ENCODE measurements at regions not wholly inside any gene's neighbourhood (a gene's known extent, or its start where the extent isn't known, plus 50 kb on each side); places are given as distances from the start of the nearest gene placed in this dataset.

DNA sequence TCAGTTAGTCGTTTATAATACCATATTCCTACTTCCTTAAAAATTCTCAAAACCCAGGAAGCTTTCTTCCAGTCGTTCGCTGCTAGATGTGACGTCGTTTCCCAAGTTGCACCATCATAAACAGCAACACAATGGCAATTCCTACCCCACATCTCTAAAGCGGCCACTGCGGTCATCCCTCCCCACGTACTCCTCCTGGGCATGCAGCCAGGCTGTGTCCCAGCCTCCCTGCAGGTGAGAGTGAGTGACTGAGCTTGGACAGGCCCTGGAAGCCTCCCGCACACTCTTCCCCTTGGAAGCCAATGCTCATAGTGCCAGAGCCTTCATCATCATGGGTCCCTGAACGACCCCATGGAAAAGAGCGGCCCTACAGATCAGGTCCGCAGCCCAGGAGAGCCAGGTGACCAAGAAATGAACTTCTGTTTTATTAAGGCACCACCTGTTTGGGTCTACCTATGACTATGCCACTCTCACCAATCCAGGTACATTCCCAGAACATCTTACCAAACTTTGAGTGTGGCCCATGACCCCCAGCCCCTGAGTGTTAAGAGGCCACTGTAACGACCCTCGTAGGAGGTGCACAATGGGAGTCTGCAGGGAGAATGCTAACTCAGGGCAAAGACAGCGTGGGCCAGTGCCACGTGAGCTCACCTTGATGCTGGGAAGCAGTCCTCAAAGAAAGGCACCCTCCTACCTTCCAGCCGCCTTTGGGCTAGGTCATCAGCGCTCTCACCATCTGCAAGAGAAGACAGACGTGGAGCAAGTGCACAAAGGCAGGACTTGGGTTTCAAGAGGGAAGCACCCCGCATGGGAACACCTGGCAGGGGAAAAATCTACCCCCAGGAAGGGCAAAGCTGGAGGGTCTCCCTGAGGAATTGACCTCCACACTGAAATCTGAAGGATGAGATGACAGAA lies 74.7 kb upstream of the RAB6C start:
- no peak for DNase-seq

DNA sequence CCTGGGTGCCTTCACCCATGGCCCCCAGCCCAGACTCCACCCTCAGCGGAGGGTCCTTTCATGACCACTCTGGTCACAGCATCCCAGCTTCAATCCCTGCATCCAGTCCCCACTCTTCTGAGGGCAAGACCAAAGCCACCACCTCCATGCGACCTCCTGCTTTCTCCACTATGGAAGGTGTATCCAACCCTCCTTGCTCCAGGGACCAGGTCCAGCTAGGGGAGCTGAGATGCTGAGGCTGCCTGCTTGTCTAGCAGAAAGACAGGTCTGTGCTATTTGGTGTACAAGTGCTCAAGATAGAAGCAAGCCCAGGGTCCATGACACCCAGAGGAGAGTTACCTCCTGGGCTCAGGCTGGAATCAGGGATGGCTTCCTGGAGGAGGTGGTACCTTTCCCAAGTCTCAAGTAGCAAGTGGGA lies 73.8 kb upstream of the RAB6C start:
- no peak for DNase-seq

DNA sequence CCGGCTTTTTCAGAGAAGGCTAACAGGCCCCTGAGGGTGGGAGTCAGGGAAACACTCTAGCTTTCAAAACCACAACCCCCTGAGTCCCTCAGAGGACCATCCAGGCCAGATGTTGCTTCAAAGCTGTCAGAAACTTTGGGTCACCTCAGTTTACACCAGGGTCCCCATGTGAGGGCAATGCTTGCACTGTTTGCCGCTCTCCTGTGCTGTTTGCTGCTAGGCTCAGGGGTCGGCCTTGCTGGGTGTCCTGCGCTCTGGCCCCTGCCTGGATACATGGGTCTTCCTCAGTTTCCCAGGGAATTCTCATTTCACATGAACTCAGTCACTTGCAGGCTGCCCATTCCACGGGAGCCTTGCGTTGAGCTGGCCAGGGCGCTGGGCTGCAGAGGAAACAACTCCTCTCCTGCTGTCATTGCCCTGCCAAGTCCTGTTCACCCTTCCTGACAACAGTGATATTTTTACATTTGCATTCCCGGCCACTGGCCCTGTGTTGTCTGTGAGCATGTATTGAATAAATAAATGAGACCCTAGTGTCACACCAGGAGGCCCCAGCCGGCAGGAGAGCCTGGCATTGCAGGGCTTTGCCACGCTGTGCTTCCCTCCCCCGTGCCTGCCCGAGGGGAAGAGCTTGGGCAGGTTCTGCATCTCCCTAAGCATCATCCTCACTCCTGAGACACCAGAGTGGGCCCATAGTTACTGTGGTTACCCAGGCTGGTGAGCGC lies 73.2 kb upstream of the RAB6C start:
- DNase-seq: no peak

DNA sequence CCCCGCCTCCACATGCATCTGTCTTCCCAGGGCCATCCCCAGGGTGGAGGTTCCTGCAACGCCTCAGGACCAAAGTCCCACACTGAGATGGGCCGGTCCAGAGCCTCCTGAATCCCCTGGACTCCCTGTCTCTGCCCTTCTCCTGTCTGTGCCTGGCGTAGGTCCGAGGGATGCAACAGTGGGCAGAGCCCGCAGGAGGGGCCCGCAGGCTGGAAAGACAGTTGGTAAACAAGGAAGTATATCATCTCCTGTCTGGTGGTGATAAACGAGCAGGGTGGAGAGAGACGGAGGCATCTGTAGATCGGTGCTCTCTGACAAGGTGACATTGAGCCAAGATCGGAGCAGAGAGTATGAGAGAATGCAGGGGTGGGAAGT lies 72.6 kb upstream of the RAB6C start:
- no peak for DNase-seq

DNA sequence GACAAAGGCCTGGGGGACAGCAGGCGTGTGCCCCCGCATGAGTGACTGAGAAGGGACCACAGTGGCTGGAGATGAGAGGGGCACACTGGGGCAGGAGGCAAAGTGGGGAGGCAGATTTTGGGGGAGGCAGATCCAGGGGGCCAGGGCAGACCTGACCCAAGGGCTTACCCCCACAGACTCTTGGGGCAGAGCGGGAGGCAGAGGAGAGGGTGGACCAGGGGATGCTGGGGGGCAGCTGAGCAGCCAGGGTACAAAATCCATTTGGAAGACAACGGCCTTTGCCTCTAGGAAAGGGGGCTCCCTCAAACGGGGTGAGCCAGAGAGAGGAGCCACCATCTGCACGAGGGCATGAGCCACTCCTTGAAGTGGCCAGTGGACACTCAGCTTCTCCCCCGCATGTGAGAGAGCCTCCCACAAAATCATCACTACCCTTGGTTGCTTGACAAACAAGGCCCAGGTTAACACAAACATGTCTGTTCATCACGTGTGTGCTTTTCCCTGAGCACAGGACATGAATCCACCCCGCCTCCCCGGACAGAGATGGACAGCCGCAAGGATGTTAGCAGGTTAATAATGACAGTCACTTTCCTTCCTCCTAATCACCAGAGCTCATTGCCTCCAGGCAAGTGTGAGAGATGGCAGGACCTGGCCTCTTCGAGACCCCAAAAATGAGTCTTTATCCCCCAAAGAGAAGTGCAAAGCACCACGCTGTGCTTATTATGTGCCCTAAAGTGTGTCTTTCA lies 72.0 kb upstream of the RAB6C start:
- DNase-seq: no peak

DNA sequence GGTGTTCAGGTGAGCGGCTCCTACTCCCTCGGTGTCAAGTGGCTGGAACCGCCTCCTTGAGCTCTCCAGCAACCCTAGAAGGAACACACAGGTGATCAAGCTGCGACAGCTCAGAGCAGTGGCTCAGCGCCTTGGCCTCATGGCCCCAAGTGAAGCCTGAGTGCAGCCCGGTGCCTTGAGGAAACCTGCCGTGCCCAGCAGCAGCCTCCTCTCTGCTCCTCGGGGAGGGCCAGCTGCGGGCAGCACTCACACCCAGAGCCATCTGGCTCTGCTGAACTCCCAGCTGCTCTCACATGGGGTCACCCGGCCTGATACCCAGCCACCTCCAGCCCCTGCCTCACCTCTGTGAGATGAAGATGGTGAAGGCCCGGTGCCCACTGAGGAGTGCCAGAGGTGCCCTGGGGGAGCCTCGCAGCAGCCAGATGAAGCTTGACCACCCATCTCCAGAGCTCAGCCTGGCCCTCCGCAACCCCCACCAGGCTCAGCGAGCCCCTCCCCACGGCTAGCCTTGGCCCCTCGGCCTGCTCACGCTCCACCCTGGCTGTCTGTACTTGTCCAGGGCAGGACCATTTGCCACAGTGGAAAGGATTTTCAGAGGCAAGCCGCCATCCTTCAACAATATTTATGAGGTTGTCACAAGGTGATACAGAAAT lies 70.6 kb upstream of the RAB6C start:
- DNase-seq: no peak

DNA sequence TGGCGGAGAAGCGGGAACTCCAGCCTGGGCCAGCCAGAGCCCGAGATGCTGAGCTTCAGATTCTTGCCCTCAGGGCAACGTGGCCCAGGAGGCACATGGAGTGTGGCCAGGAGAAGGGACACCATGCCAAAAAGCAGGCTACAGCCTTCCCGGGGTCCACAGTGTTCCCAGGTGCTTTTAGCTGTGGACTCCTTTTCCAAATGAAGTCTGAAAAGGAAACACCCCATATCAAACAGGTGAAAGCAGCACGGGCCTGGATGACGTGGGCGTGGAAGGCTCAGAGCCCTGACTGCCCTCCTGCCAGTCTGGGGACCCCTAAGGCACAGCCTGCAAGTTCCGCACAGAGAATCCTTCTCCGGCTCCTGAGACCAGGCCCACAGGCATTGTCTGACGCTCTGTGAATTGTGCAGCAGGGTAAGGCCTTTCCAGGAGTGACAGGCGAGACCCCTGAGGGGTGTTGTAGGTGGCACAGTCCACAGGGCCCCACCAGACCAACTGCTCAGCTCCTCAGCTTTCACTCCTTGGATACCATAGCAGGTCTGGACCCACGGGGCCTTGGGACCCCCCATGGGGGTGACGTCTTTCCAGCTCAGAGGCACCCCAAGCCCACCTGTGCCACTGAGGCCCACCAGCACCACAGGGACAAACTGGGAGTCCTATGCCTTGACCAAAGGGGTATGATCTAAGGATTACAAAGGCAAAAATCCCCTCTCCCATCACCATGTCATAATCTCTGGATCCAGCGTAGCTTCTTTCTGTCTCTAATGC lies 69.6 kb upstream of the RAB6C start:
- DNase-seq: no peak

DNA sequence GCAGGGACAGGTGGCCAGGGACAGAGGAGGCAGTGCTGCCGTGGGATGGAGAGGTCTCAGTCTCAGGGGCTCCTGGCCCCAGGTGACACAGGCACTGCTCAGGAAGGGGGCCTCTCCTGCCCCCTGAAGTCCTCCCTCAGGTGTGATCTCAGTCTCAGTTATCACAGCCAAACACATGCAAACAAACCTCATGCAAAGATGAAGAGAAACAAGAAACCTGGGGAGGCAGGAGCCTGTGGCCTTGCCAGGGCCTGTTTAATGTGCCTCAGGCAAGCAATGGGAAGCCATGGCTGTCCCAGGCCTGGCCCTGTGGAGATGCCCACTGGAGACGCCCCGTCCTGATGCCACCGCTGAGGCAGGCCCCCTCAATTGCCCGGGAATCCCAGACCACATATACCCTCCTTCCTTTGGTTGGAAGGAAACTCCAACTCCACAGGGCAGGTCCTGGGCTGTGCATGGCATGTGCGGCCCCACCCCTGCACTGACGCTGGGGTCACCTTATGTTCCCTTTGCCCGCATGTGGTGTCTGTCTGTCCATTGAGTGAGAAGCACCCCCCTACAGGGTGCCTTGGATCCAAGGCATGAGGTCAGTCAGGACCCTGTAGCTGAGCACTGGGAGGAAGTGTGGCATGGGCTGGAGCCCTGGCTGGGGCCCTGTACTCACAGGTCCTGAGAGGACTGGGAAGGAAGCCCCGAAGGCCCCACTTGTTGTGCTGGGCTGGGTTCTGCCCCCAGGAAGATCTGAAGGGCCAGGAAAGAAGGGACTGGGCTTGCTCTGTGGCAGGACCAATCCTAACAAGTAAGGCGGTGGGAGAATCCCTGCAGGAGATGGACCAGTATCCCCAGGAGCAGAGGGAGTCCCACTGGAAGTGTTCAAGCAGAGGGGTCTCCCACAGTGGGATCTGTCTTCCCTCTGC lies 68.8 kb upstream of the RAB6C start:
- DNase-seq: no peak

DNA sequence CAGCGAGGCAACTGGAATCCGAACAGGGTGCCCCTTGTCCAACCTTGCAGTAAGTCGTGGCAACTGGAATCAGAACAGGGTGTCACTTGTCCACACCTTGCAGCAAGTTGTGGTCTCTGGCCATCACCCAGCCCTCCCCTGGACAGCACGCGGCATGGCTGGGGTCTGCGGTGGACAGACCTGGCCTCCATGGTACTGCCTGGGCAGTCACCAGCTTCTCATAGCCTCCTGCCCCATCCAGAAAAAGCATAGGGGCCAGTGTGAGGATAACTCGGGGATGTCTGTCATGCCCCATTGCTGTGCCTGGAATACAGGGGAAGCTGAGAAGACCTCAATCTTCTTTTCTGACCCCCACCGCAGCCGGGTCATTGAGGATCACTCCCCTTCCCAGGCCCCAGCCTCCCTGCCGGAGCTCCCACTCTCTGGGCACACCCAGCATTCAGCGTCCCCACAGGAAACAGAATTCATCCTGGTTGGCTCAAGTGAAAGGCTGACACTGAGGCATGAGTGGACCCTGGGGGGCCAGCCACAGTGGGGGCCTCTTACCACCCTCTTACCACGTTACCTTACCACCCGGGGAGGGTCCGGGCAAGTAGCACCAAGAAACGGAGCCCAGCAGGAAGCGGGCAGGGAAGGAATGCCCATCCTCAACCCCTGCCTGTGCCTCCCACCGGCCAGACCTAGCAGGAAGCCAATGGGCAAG lies 68.0 kb upstream of the RAB6C start:
- no peak for DNase-seq

DNA sequence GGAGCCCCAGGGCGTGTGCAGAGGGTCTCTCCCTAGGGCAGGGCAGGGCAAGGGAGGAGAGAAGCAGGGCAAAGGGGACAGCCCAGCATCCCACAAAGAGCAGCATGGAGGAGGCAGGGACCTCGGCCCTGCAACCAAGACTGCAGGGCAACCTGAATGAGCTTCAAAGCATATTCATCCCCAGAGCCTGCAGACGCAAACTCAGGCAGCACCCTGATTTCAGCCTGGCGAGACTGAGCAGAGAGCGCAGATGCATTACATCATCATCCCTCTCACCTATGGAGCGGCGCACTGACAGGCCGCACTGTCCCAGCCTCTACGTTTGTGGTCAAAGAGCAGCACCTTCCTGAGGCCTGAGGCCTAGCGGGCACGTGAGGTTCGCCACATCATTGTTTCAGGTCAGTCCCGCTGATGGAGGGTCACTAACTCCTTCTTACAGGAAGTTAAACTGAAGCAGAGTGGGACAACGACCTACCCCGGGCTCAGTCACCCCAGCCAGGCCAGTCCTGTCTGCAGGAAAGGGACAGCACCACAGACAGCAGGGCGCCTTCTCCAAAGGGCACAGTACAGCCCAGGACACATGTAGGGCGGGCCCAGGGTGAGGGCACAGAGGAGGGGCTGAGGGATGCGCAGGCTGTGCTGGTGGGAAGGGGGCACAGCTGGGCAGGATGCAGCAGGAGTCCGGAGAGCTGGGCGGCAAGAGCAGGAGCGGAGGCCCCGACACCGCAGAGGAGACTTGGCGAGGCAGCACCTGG lies 67.2 kb upstream of the RAB6C start:
- no peak for DNase-seq

DNA sequence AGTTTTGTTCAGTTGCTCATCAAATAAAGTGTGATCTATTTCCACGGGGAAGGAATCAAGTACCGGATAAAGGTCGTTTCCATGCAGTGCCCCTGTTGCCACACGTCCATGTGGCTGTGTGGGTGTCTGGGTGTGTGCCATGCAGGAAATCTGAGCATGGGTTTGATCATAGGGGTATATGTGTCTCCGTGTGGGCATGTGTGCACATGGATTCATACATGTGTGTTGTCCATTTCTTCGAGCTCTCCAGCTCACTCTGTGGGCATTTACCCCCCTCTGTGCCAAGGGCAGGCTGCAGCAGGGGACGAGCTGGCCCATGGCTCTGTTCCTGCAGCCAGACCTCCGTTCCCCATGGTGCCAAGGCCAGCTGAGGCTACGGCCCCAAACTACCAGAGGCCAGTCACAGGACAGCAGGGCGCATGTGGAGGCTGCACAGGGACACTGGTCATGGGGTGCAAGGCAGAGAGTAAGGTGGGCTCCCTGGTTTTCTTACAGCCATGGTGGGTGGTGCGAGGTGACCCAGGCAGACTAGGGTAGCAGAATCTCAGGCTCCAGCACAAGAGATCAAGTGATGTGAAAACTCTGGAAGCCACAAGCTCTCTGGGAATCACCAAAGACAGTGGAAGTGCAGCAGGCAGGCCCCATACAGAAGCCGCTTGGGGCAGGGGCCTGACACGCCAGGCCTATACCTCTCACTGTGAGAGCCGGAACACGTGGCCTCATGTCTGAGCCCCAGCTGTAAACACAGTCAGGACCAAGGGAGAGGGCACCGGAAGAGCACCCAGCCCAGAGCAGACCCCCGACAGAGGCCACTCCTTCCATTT lies 66.4 kb upstream of the RAB6C start:
- no peak for DNase-seq

DNA sequence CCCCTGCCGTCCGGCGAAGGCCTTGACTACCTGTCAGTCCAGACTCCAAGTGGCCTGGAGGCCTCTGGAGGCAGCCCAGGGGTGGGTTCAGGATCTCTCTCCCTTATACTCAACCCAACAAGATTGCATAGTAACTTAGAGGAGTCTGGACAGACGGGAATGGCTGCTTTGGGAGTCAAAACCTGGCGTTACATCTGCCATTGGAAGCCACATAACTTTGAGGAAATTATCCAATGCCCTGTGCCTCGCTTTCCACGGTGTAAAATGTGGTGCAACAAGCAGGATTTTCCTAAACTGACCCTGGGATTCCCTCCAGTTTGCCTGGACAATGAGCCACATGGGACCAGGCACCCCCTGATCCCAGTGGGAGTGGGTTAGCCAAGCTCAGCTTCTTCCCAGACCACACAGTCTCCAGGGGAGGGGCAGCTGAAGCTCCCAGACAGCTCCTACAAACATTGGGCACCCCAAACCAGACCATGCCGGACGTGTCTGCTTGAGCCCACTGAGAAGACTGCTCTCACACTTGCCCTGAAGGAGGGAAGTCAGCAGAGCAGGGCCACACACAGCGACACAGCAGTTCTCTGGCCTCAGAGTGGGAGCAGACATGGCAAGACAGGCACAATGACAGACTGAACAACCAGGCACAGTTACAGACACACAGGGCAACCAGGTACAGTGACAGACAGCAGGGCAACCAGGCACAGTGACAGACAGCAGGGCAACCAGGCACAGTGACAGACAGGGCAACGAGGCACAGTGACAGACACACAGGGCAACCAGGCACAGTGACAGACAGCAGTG lies 65.6 kb upstream of the RAB6C start:
- no peak for DNase-seq

DNA sequence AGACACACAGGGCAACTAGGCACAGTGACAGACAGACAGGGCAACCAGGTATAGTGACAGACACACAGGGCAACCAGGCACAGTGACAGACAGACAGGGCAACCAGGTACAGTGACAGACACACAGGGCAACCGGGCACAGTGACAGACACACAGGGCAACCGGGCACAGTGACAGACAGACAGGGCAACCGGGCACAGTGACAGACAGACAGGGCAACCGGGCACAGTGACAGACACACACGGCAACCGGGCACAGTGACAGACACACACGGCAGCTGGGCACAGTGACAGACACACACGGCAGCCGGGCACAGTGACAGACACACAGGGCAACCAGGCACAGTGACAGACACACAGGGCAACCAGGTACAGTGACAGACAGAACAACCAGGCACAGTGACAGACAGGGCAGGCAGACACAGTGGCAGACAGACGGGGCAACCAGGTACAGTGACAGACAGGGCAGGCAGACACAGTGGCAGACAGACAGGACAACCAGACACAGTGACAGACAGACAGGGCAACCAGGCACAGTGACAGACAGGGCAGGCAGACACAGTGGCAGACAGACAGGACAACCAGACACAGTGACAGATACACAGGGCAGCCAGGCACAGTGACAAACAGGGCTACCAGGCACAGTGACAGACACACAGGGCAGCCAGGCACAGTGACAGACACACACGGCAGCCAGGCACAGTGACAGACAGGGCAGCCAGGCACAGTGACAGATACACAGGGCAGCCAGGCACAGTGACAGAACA lies 64.7 kb upstream of the RAB6C start:
- no peak for DNase-seq

DNA sequence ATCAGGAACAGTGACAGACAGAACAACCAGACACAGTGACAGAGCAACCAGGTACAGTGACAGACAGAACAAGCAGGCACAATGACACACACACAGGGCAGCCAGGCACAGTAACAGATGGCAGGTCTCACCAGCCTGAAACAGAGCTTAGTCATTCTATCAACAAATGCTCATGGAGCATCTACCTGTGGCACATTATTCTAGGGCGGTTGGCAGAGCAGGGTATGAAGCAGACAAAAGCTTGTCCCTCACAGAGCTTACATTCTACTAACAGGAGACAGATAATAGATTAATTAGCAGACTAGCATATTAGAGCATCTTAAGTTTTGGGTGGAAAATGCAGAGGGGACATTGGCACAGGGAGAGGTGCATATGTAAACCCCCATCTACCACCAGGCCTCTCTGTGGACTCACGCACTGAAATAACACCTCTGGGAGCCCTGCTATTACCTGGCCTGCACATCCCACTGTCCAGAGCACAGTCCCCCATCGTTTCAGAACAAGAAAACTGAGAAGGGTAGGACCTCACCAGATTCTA lies 64.1 kb upstream of the RAB6C start:
- DNase-seq: no peak

DNA sequence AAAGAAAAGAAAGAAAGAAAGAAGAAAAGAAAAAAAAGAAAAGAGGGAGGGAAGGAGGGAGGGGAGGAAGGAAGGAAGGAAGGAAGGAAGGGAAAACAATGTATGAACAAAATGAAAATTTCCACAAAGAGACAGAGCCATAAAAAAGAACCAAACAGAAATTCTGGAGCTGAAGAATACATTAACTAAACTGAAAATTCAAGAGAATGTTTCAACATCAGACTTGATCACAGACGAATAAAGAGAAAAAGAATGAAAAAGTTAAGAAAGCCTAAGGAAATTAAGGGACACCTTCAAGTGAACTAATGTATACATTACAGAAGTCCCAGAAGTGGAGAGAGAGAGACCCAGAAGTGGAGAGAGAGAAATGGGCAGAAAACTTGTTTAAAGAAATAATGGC lies 60.9 kb upstream of the RAB6C start:
- DNase-seq: no peak

DNA sequence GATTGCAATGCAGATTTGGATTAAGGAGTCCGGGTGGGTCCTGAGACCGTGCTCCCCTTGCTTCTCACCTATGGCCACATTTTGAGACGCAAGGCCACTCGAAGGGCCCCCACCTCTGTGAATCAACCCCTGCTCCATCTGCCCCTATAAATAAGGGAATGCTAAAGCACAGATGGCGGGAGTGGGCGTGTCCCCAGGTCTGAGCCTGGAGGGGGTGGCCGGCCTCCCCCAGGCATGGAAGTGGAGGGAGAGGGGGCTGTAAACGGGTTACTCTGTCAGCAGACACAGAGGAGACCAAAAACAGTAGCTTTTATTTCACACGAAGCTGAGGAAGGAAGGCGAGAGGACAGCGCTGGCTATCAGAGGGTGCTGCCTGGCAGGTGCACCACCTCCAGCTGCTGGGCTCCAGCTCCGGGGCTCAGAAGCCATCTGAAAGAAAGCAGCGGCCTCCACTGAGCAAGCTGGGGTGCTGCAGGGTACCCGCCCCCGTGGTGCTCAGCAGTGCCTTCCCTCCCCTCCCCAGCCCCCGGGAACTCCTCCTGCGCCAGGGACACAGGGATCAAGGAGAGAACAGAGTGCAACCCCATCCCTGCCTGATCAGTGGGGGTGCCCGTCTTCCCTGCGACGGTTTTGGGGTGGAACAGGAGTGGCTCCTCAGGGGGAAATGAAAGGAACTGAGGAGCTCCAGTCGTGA lies 56.7 kb upstream of the RAB6C start:
- no peak for DNase-seq
